HCT116 (cell line): ENCODE measurements at regions not wholly inside any gene's neighbourhood (a gene's known extent, or its start where the extent isn't known, plus 50 kb on each side); places are given as distances from the start of the nearest gene placed in this dataset.

Experiments used
- ATAC-seq: fragments of 200-7000 bp; cut with Tn5 transposase; 2 replicates; pipeline ENCODE4 v1.9.1; 2020; ENCODE audit warnings: mild to moderate bottlenecking, moderate library complexity
- BruUV-seq: library from RNA; stranded (reverse); fragments of 400-500 nt; replicated peaks from 2 replicates; lab custom pipeline; 2021; lab: Mats Ljungman, UMichigan
- CTCF ChIA-PET: fragments of 300-600 bp; sonication (Branson Sonifier 250); formaldehyde crosslinking; loops from one replicate; lab custom pipeline; 2021; ENCODE audit warnings: antibody characterized with exemption; lab: Charles Lee
- POLR2A ChIA-PET: fragments of 300-600, 350-600 bp; sonication (Branson Sonifier 250); formaldehyde crosslinking; loops from one replicate; lab custom pipeline; 2021; ENCODE audit warnings: antibody characterized with exemption; lab: Charles Lee
- RAD21 ChIA-PET, 2 experiments: fragments of 300-600 bp; sonication (Branson Sonifier 250); formaldehyde crosslinking; loops; one replicate each; lab custom pipeline; 2023; ENCODE audit warnings: low total read pairs in 2 of 2; ENCODE audit not compliant: uncharacterized antibody in 2 of 2, unreplicated experiment in 2 of 2, low non-redundant PET in 1 of 2; lab: Charles Lee
- DNase-seq: peaks from one replicate; pipeline ENCODE4 v3.0.0-alpha.2; 2010; ENCODE audit warnings: low read depth, low spot score
- H2AFZ ChIP-seq: fragments of 200-600 bp; shearing (Covaris generic), sonication (generic); 2 replicates; pipeline ENCODE4 v1.6.1; 2017; ENCODE audit warnings: low read depth, mixed run types, mixed read lengths, antibody characterized with exemption, low read length; ENCODE audit not compliant: poor library complexity, severe bottlenecking
- H3K27ac ChIP-seq: 2 replicates; pipeline ENCODE4 v1.5.1; 2012; ENCODE audit warnings: low read depth, low read length
- H3K27me3 ChIP-seq: fragments of 200-600 bp; sonication (generic); 2 replicates; pipeline ENCODE4 v1.6.1; 2016; ENCODE audit warnings: mixed run types, low read length, mixed read lengths; ENCODE audit not compliant: insufficient read depth
- H3K36me3 ChIP-seq, 2 experiments: fragments of 200-500 bp in 1 of 2; fragments of 200-600 bp in 1 of 2; sonication (Bioruptor generic) in 1 of 2; sonication (generic) in 1 of 2; 2 replicates each; pipeline versions ENCODE4 v1.5.1 to v1.6.1; 2014 to 2016; ENCODE audit warnings: low read length in 2 of 2, inconsistent platforms in 1 of 2, mixed read lengths in 1 of 2, mixed run types in 1 of 2; ENCODE audit not compliant: insufficient read depth in 2 of 2, control insufficient read depth in 1 of 2
- H3K4me1 ChIP-seq, 2 experiments: fragments of 200-600 bp in 1 of 2; sonication (generic) in 1 of 2; 2 replicates each; pipeline versions ENCODE4 v1.5.1 to v1.6.1; 2012 to 2017; ENCODE audit warnings: low read length in 2 of 2, inconsistent platforms in 1 of 2, mild to moderate bottlenecking in 1 of 2, mixed read lengths in 1 of 2, mixed run types in 1 of 2, moderate library complexity in 1 of 2; ENCODE audit not compliant: insufficient read depth in 2 of 2, control insufficient read depth in 1 of 2
- H3K4me2 ChIP-seq: fragments of 200-600 bp; sonication (generic); 2 replicates; pipeline ENCODE4 v1.6.1; 2017; ENCODE audit warnings: mixed run types, low read length, mixed read lengths
- H3K4me3 ChIP-seq, 2 experiments: fragments of 200-600 bp in 1 of 2; sonication (generic) in 1 of 2; replicated peaks in 1 of 2; 2 replicates each; pipeline ENCODE4 v1.5.1; 2011 to 2016; ENCODE audit warnings: low read length in 2 of 2, control low read depth in 1 of 2, low read depth in 1 of 2, mild to moderate bottlenecking in 1 of 2, mixed read lengths in 1 of 2, mixed run types in 1 of 2
- H3K79me2 ChIP-seq: fragments of 200-600 bp; sonication (generic); 2 replicates; pipeline ENCODE4 v1.6.1; 2017; ENCODE audit warnings: mild to moderate bottlenecking, mixed run types, low read length, moderate library complexity, mixed read lengths; ENCODE audit not compliant: insufficient read depth
- H3K9ac ChIP-seq: fragments of 200-600 bp; sonication (generic); 2 replicates; pipeline ENCODE4 v1.6.1; 2016; ENCODE audit warnings: low read length, mixed read lengths
- H3K9me2 ChIP-seq: fragments of 200-600 bp; sonication (generic), shearing (Covaris generic); 2 replicates; pipeline ENCODE4 v1.6.1; 2017; ENCODE audit warnings: mixed run types, mild to moderate bottlenecking, moderate library complexity; ENCODE audit not compliant: insufficient read depth
- H3K9me3 ChIP-seq, 2 experiments: fragments of 200-500 bp in 1 of 2; fragments of 200-600 bp in 1 of 2; sonication (Bioruptor generic) in 1 of 2; sonication (generic) in 1 of 2; 2 replicates each; pipeline ENCODE4 v1.6.1; 2014 to 2017; ENCODE audit warnings: low read length in 2 of 2, mixed read lengths in 2 of 2, inconsistent platforms in 1 of 2, low read depth in 1 of 2, mild to moderate bottlenecking in 1 of 2, mixed run types in 1 of 2, moderate library complexity in 1 of 2; ENCODE audit not compliant: control insufficient read depth in 1 of 2, insufficient read depth in 1 of 2
- H4K20me1 ChIP-seq: fragments of 200-600 bp; sonication (generic), shearing (Covaris generic); 2 replicates; pipeline ENCODE4 v1.6.1; 2017; ENCODE audit warnings: mixed run types, mild to moderate bottlenecking, moderate library complexity; ENCODE audit not compliant: insufficient read depth
- CBX3 ChIP-seq: IDR thresholded peaks from 2 replicates; pipeline ENCODE4 v1.6.1; 2012; ENCODE audit warnings: low read depth
- CEBPB ChIP-seq: IDR thresholded peaks from 2 replicates; pipeline ENCODE4 v1.6.1; 2012; ENCODE audit warnings: low read depth
- CTCF ChIP-seq, 3 experiments: fragments of 200-600 bp in 1 of 3; sonication (generic) in 1 of 3; IDR thresholded peaks in 2 of 3; conservative IDR thresholded peaks in 1 of 3; 2 replicates each; pipeline ENCODE4 v1.5.1; 2012 to 2017; ENCODE audit warnings: low read depth in 2 of 3, low read length in 2 of 3, antibody characterized with exemption in 1 of 3, borderline replicate concordance in 1 of 3, control low read depth in 1 of 3, mild to moderate bottlenecking in 1 of 3, mixed read lengths in 1 of 3, mixed run types in 1 of 3, moderate library complexity in 1 of 3; ENCODE audit not compliant: insufficient read depth in 1 of 3
- EGR1 ChIP-seq: IDR thresholded peaks from 2 replicates; pipeline ENCODE4 v1.6.1; 2012; ENCODE audit warnings: low read depth
- ELF1 ChIP-seq: IDR thresholded peaks from 2 replicates; pipeline ENCODE4 v1.6.1; 2012; ENCODE audit warnings: low read depth, borderline replicate concordance
- EZH2 ChIP-seq: fragments of 200-600 bp; sonication (generic); IDR thresholded peaks from 2 replicates; pipeline ENCODE4 v1.6.1; 2017; ENCODE audit warnings: antibody characterized with exemption, mixed run types
- EZH2phosphoT487 ChIP-seq: fragments of 200-600 bp; IDR thresholded peaks from 2 replicates; pipeline ENCODE4 v1.6.1; 2018; ENCODE audit warnings: antibody characterized with exemption, borderline replicate concordance
- FOSL1 ChIP-seq: IDR thresholded peaks from 2 replicates; pipeline ENCODE4 v1.6.1; 2012; ENCODE audit warnings: low read depth
- MAX ChIP-seq: IDR thresholded peaks from 2 replicates; pipeline ENCODE4 v1.6.1; 2012
- POLR2AphosphoS5 ChIP-seq: IDR thresholded peaks from 2 replicates; pipeline ENCODE4 v1.6.1; 2011; ENCODE audit warnings: mild to moderate bottlenecking, low read depth, low read length, moderate library complexity
- RAD21 ChIP-seq: IDR thresholded peaks from 2 replicates; pipeline ENCODE4 v1.6.1; 2012; ENCODE audit warnings: low read depth, mild to moderate bottlenecking
- SIN3A ChIP-seq: IDR thresholded peaks from 2 replicates; pipeline ENCODE4 v1.6.1; 2012; ENCODE audit warnings: low read depth
- SP1 ChIP-seq: IDR thresholded peaks from 2 replicates; pipeline ENCODE4 v1.6.1; 2012; ENCODE audit warnings: low read depth
- TCF7L2 ChIP-seq: IDR thresholded peaks from 2 replicates; pipeline ENCODE4 v1.7.0; 2011; ENCODE audit warnings: borderline replicate concordance, inconsistent platforms; ENCODE audit not compliant: insufficient read depth, insufficient read length; ENCODE audit errors: extremely low read depth
- YY1 ChIP-seq: IDR thresholded peaks from 2 replicates; pipeline ENCODE4 v1.6.1; 2011; ENCODE audit warnings: low read length, low read depth, moderate library complexity, mild to moderate bottlenecking; ENCODE audit not compliant: insufficient replicate concordance; ENCODE audit errors: extremely low read depth
- ZFX ChIP-seq: fragments of 450-650 bp; IDR thresholded peaks from 2 replicates; pipeline ENCODE4 v1.6.1; 2017
- ZNF274 ChIP-seq: fragments of 200-500 bp; sonication (Bioruptor generic); IDR thresholded peaks from 2 replicates; pipeline ENCODE4 v1.6.1; 2014; ENCODE audit warnings: mild to moderate bottlenecking, low read depth, low read length, inconsistent platforms
- intact Hi-C: fragments of 100-400 bp; cut with micrococcal nuclease; formaldehyde crosslinking; loops from 2 replicates; pipeline ENCODE4 v1.10.0; 2022
- TF ChIP-seq, protein P1 (sequence below): IDR thresholded peaks from 2 replicates; pipeline ENCODE4 v1.6.1; 2012

GRCh38 chr3:89690646-89691045, 583.2 kb downstream of the EPHA3 start:
- Histone ChIP-seq H3K9me3 (peaks cover 11% of the 10 kb centered on the region in 2 experiments; a peak in 3 of 4 replicates), H2AFZ (no peak overlapping the region), H3K9ac (no peak overlapping the region), H3K27ac (no peak overlapping the region), H3K4me1 (no peaks in the 10 kb centered on the region), H3K4me3 (no peak overlapping the region), H3K79me2 (no peaks in the 10 kb centered on the region), H3K27me3 (no peaks in the 10 kb centered on the region), H3K9me2 (no peaks in the 10 kb centered on the region), H4K20me1 (no peaks in the 10 kb centered on the region), H3K36me3 (no peaks in the 10 kb centered on the region), H3K4me2 (no peak overlapping the region)
- ATAC-seq = no peak
- intact Hi-C loops = no loop called here
- CTCF ChIA-PET = no interaction called here
- TF ChIP-seq ZFX (no peak), RAD21 (no peak), EZH2phosphoT487 (no peak), YY1 (no peak), ELF1 (no peak), ZNF274 (no peak), SIN3A (no peak), EZH2 (no peak), CBX3 (no peak), MAX (no peak), SP1 (no peak), TCF7L2 (no peak), POLR2AphosphoS5 (no peak), EGR1 (no peak), CTCF (IDR thresholded peaks at IDR 0.05 in 2 of 3, conservative IDR thresholded peaks at IDR 0.05 in 1 of 3; ENCODE audit: borderline replicate concordance in 1 of 3, insufficient read depth in 1 of 3, low read depth in 2 of 3, low read length in 2 of 3) (no peak), CEBPB (no peak), FOSL1 (no peak)
- TF ChIP-seq, protein P1, sequence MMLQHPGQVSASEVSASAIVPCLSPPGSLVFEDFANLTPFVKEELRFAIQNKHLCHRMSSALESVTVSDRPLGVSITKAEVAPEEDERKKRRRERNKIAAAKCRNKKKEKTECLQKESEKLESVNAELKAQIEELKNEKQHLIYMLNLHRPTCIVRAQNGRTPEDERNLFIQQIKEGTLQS = no peak
- POLR2A ChIA-PET = no interaction called here
- RAD21 ChIA-PET = no interaction called here
- DNase-seq = no peak
- BruUV-seq = no TSS peak
